ENCODE measurements at regions not wholly inside any gene's neighbourhood (a gene's known extent, or its start where the extent isn't known, plus 50 kb on each side); places are given as distances from the start of the nearest gene placed in this dataset.

DNA sequence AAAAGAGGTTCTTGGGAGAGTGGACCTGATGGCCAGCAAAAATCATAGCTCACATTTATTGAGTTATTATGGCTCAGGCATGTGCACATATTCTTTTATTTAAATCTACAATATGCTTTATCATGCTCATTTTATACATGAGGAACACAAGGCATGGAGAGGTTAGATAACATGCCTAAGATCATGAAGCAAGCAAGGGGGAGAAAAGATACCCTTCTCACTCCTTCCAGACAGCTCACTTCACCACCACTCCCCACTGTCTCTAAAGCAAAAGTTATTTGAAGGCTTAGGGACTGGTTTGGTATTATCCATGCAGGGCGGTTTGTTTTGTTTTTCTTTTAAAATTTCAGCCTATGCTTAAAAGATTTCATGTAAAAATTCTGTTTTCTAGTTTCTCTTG is 59.0 kb upstream of the PDE8B start:
- Histone ChIP-seq H3K79me2 (replicated peaks; ENCODE audit: insufficient read depth) (no peaks in the 10 kb centered on the region), H3F3A (replicated peaks; ENCODE audit: low read depth) (no peaks in the 10 kb centered on the region), H4K20me1 (replicated peaks; ENCODE audit: insufficient read depth) (no peaks in the 10 kb centered on the region), H3K9me2 (ENCODE audit: insufficient read depth) (no peaks in the 10 kb centered on the region), H3K4me2 (no peak overlapping the region), H3K4me1 (ENCODE audit: insufficient read depth) (no peaks in the 10 kb centered on the region), H3K4me3 (no peak overlapping the region), H3K36me3 (ENCODE audit: insufficient read depth) (no peaks in the 10 kb centered on the region), H2AFZ (no peak overlapping the region), H3K27ac (ENCODE audit: low read depth) (no peak overlapping the region), H3K27me3 (ENCODE audit: insufficient read depth) (no peaks in the 10 kb centered on the region)
- Mint-ChIP-seq H3K27ac (no peak overlapping the region), H3K4me1 (peaks cover 11% of the 10 kb centered on the region), H3K36me3 (ENCODE audit: low read depth) (no peaks in the 10 kb centered on the region), H3K4me3 (no peak overlapping the region), H3K27me3 (ENCODE audit: insufficient read depth, low read depth, poor library complexity) (peaks cover 4% of the 10 kb centered on the region), H3K9me3 (no peaks in the 10 kb centered on the region)
- TF ChIP-seq NANOG (IDR thresholded peaks at IDR 0.05; ENCODE audit: borderline replicate concordance) (no peak), CREB1 (CRISPR knock-in tag; IDR thresholded peaks at IDR 0.05; ENCODE audit: low read depth) (no peak), EZH2 (IDR thresholded peaks at IDR 0.05; ENCODE audit: low read depth, unreplicated experiment) (no peak), POLR2AphosphoS5 (IDR thresholded peaks at IDR 0.05; ENCODE audit: low read depth) (no peak), REST (IDR thresholded peaks at IDR 0.05; ENCODE audit: unreplicated experiment) (no peak), ETS1 (IDR thresholded peaks at IDR 0.05) (no peak), JUNB (IDR thresholded peaks at IDR 0.05; ENCODE audit: unreplicated experiment) (no peak), ZNF331 (CRISPR knock-in tag; IDR thresholded peaks at IDR 0.05; ENCODE audit: low read depth) (no peak), EZH2phosphoT487 (IDR thresholded peaks at IDR 0.05; ENCODE audit: unreplicated experiment) (no peak), ZNF114 (CRISPR knock-in tag; IDR thresholded peaks at IDR 0.05) (no peak), STAT1 (IDR thresholded peaks at IDR 0.05; ENCODE audit: unreplicated experiment) (no peak)
- TF ChIP-seq, protein P1, sequence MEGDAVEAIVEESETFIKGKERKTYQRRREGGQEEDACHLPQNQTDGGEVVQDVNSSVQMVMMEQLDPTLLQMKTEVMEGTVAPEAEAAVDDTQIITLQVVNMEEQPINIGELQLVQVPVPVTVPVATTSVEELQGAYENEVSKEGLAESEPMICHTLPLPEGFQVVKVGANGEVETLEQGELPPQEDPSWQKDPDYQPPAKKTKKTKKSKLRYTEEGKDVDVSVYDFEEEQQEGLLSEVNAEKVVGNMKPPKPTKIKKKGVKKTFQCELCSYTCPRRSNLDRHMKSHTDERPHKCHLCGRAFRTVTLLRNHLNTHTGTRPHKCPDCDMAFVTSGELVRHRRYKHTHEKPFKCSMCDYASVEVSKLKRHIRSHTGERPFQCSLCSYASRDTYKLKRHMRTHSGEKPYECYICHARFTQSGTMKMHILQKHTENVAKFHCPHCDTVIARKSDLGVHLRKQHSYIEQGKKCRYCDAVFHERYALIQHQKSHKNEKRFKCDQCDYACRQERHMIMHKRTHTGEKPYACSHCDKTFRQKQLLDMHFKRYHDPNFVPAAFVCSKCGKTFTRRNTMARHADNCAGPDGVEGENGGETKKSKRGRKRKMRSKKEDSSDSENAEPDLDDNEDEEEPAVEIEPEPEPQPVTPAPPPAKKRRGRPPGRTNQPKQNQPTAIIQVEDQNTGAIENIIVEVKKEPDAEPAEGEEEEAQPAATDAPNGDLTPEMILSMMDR (conservative IDR thresholded peaks at IDR 0.05; ENCODE audit: low read depth in 2 of 2), result no peak
- TF ChIP-seq, protein P2, sequence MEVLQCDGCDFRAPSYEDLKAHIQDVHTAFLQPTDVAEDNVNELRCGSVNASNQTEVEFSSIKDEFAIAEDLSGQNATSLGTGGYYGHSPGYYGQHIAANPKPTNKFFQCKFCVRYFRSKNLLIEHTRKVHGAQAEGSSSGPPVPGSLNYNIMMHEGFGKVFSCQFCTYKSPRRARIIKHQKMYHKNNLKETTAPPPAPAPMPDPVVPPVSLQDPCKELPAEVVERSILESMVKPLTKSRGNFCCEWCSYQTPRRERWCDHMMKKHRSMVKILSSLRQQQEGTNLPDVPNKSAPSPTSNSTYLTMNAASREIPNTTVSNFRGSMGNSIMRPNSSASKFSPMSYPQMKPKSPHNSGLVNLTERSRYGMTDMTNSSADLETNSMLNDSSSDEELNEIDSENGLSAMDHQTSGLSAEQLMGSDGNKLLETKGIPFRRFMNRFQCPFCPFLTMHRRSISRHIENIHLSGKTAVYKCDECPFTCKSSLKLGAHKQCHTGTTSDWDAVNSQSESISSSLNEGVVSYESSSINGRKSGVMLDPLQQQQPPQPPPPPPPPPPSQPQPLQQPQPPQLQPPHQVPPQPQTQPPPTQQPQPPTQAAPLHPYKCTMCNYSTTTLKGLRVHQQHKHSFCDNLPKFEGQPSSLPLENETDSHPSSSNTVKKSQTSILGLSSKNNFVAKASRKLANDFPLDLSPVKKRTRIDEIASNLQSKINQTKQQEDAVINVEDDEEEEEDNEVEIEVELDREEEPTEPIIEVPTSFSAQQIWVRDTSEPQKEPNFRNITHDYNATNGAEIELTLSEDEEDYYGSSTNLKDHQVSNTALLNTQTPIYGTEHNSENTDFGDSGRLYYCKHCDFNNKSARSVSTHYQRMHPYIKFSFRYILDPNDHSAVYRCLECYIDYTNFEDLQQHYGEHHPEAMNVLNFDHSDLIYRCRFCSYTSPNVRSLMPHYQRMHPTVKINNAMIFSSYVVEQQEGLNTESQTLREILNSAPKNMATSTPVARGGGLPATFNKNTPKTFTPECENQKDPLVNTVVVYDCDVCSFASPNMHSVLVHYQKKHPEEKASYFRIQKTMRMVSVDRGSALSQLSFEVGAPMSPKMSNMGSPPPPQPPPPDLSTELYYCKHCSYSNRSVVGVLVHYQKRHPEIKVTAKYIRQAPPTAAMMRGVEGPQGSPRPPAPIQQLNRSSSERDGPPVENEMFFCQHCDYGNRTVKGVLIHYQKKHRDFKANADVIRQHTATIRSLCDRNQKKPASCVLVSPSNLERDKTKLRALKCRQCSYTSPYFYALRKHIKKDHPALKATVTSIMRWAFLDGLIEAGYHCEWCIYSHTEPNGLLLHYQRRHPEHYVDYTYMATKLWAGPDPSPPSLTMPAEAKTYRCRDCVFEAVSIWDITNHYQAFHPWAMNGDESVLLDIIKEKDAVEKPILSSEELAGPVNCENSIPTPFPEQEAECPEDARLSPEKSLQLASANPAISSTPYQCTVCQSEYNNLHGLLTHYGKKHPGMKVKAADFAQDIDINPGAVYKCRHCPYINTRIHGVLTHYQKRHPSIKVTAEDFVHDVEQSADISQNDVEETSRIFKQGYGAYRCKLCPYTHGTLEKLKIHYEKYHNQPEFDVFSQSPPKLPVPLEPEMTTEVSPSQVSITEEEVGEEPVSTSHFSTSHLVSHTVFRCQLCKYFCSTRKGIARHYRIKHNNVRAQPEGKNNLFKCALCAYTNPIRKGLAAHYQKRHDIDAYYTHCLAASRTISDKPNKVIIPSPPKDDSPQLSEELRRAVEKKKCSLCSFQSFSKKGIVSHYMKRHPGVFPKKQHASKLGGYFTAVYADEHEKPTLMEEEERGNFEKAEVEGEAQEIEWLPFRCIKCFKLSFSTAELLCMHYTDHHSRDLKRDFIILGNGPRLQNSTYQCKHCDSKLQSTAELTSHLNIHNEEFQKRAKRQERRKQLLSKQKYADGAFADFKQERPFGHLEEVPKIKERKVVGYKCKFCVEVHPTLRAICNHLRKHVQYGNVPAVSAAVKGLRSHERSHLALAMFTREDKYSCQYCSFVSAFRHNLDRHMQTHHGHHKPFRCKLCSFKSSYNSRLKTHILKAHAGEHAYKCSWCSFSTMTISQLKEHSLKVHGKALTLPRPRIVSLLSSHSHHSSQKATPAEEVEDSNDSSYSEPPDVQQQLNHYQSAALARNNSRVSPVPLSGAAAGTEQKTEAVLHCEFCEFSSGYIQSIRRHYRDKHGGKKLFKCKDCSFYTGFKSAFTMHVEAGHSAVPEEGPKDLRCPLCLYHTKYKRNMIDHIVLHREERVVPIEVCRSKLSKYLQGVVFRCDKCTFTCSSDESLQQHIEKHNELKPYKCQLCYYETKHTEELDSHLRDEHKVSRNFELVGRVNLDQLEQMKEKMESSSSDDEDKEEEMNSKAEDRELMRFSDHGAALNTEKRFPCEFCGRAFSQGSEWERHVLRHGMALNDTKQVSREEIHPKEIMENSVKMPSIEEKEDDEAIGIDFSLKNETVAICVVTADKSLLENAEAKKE (CRISPR knock-in tag; IDR thresholded peaks at IDR 0.05), result no peak
- DNase-seq (ENCODE audit: low spot score) (no peak), ATAC-seq (no peak)

Measured in GM23338 (cell line).